AG04449 (cell line): ENCODE measurements at regions not wholly inside any gene's neighbourhood (a gene's known extent, or its start where the extent isn't known, plus 50 kb on each side); places are given as distances from the start of the nearest gene placed in this dataset.

Source experiments
- CTCF ChIA-PET: fragments of 350-600 bp; formaldehyde crosslinking; extraction: SDS; loops from one replicate; lab custom pipeline; 2021; ENCODE audit warnings: antibody characterized with exemption; lab: Yijun Ruan, JAX
- POLR2A ChIA-PET: fragments of 400-600, 350-600 bp; formaldehyde crosslinking; extraction: SDS; loops from one replicate; lab custom pipeline; 2020; ENCODE audit warnings: antibody characterized with exemption, inconsistent platforms; lab: Yijun Ruan, JAX
- DNase-seq: peaks from one replicate; pipeline ENCODE4 v3.0.0-alpha.2; 2010; ENCODE audit warnings: low read depth, low spot score
- H3K4me3 ChIP-seq: 2 replicates; pipeline ENCODE4 v1.5.1; 2011; ENCODE audit warnings: low read depth, mild to moderate bottlenecking, control low read depth, low read length
- CTCF ChIP-seq: IDR thresholded peaks from one replicate; pipeline ENCODE4 v1.5.1; 2011; ENCODE audit warnings: mild to moderate bottlenecking, moderate library complexity, low read length, control low read depth, inconsistent platforms; ENCODE audit not compliant: insufficient read depth; ENCODE audit errors: missing control alignments

GRCh38 chr18:44231936-44232335 is 448.8 kb upstream of the SETBP1 start:
- no peak for DNase-seq
- no peak overlapping the region for H3K4me3 ChIP-seq
- no peak for TF ChIP-seq CTCF
- CTCF ChIA-PET: no interaction called here
- POLR2A ChIA-PET: no interaction called here

- ChIA-PET POLR2A (no interaction called here), CTCF (no interaction called here)
- H3K4me3 ChIP-seq: no peak overlapping the region
- no peak for TF ChIP-seq CTCF
- no peak for DNase-seq
These were observed 448.2 kb upstream of the SETBP1 start for GRCh38 chr18:44232500-44232899.

GRCh38 chr18:44238454-44238853 is 442.2 kb upstream of the SETBP1 start:
- no peak for DNase-seq
- ChIA-PET CTCF (interaction anchor here (1.0 kb wide), 1 partner anchor 140 kb away, joined by 3 read pairs; no protein-coding TSS in a partner anchor), POLR2A (no interaction called here)
- H3K4me3 ChIP-seq: no peak overlapping the region
- TF ChIP-seq CTCF: no peak

GRCh38 chr18:44238911-44239310 is 441.8 kb upstream of the SETBP1 start:
- H3K4me3 ChIP-seq: no peak overlapping the region
- no peak for TF ChIP-seq CTCF
- POLR2A ChIA-PET: no interaction called here
- DNase-seq: no peak
- CTCF ChIA-PET: no interaction called here

- no peak for TF ChIP-seq CTCF
- H3K4me3 ChIP-seq: no peak overlapping the region
- no peak for DNase-seq
- ChIA-PET POLR2A (no interaction called here), CTCF (no interaction called here)
These were observed 439.7 kb upstream of the SETBP1 start for GRCh38 chr18:44241020-44241419.

GRCh38 chr18:44245019-44245418 is 435.7 kb upstream of the SETBP1 start:
- DNase-seq: no peak
- POLR2A ChIA-PET: no interaction called here
- TF ChIP-seq CTCF: no peak
- H3K4me3 ChIP-seq: no peak overlapping the region
- CTCF ChIA-PET: no interaction called here
